HG02610 (cell line): ENCODE measurements at regions not wholly inside any gene's neighbourhood (a gene's known extent, or its start where the extent isn't known, plus 50 kb on each side); places are given as distances from the start of the nearest gene placed in this dataset.
"Not testable (repeated sequence)": the region's sequence is repeated elsewhere in the genome, so short reads cannot be mapped to it uniquely, and the experiment has no call there.

Experiments
- ATAC-seq: cut with Tn5 transposase; IDR thresholded peaks from one replicate; pipeline ENCODE4 v1.9.1; 2021; ENCODE audit warnings: mild to moderate bottlenecking, moderate library complexity; ENCODE audit not compliant: unreplicated experiment

DNA sequence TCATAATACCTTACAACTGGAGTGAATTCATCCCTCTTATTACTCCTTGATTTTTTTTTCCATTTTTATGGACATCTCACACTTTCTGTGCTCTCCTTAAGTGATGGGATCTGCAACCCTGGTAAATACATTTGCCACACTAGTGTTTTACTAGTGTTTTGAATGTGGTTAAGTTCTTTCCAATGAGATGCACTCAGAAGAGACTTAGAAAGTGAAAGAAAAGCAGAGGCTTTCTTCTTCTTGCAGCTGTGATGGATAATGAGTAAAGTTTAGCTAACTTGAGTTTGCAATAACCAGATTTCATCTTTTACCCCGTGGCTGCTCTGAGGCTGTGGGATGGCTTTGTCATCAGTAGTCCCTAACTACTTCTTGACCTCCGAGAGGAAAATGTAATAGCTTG, 1248.4 kb downstream of the NSUN3 start:
- ATAC-seq: peak; percentile 45

DNA sequence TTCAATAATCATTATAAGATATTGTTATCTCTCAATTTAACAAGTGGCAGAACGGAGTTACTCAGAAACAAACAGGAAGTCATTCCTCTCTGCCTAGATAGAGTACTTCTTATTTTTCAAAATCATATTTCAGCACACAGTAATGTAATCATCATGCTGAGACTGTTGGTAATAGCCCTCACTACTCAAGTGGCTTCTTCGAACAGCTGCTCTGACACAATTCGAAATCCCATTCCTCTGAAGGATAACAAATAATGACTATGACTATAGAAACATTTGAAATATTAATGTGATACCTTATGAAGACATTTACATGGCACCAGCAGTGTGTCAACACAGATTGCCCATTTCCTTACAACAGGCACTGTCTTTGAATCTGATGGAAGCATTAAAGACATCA, 1249.8 kb downstream of the NSUN3 start:
- no peak for ATAC-seq

- ATAC-seq: no peak
These were observed 1257.1 kb downstream of the NSUN3 start for GRCh38 chr3:95319921-95320494.

GRCh38 chr3:95327478-95327877, 1264.6 kb downstream of the NSUN3 start:
- no peak for ATAC-seq

- ATAC-seq: no peak
These were observed 1271.0 kb downstream of the NSUN3 start for GRCh38 chr3:95333826-95334225.

- no peak for ATAC-seq
These were observed 1271.6 kb downstream of the NSUN3 start for GRCh38 chr3:95334461-95334860.

- ATAC-seq: no peak
These were observed 1272.7 kb downstream of the NSUN3 start for GRCh38 chr3:95335517-95335916.

- ATAC-seq: no peak
These were observed 1275.6 kb downstream of the NSUN3 start for GRCh38 chr3:95338446-95338845.

DNA sequence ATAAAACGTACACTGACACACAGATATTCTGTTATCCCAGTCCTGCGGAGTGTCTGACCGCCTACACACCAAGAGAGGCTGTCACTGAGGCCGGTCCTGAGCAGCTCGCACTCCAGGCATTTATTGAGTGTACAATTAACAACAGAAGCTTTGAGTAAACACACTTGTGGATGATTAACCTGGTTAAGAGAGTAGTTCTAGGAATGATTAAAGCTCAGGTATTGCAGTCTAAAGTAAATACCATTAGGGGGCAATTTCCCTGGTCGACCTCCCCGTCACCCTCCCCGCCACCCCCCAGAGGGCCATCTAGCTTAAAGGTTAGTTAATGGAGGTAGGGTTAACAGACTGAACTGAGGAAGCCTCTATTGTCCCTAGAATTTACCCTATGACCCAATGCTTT, 1278.5 kb downstream of the NSUN3 start:
- no peak for ATAC-seq

DNA sequence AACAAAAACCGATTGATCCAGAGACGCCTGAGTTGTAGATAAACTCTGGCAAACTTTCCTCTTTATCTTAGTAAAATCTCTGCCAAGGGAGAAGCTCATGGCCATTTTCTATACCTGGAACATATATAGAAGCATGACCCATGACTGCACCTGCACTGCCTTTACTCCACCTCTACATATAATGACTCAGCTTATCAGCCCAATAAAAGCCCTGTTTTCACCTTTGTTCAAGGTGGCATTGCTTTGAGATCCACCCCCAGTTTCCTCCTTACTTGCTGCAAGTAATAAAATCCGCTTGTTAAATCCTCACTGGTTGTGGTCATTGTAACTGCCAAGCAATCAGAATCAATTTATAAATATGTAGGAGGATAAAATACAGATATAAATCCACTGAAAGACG, 1280.4 kb downstream of the NSUN3 start:
- no peak for ATAC-seq

DNA sequence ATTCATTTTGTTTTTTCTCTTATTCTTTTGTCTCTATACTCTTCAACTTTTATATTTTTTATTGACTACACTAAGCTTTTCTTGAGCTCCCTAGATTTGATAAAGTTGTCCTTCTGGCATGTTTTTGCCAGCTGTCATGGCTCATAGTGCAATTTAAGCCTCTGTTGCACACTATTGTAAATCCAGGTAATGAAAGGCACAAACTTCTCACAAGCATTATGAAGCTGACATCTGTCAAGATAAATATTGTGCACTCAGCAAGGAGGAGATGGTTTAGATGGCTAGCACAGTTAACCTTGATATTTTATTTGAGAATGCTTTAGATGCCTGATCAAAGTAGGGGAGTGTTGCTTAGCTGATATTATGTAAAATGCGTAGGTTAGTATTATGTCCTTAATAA, 1280.9 kb downstream of the NSUN3 start:
- no peak for ATAC-seq

DNA sequence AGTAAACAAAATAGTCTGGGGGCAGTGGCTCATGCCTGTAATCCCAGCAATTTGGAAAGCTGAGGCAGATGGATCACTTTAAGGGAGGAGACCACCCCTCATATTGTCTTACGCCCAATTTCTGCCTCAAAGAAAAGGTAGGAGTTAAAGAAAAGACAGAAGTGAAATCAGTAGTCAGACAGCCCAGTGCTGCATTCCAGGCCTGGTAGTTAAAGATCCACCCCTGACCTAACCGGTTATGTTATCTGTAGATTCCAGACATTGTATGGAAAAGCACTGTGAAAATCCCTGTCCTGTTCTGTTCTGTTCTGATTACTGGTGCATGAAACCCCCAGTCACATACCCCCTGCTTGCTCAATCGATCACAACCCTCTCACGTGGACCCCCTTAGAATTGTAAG, 1285.1 kb downstream of the NSUN3 start:
- ATAC-seq: not testable (repeated sequence)

GRCh38 chr3:95348879-95349278, 1286.0 kb downstream of the NSUN3 start:
- no peak for ATAC-seq

DNA sequence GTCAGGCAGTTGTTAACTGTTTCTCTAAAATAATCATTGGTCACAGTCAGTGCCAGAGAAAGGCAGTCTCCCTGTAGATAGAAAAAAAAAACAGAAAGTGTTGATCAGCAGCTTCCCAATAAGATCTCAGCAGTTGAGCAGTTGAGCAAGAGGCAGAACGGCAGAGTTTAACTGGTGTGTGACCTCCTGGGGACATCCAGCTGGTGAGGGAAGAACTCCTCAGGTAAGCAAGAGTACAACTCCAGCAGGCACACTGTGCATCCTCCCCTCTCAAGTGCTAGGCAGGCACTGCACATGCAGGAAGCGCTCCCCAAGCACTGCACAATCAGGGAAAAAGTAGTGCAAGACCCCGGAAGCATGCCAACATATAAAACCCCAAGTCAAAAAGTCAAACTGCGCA, 1287.2 kb downstream of the NSUN3 start:
- no peak for ATAC-seq

GRCh38 chr3:95351158-95351557, 1288.3 kb downstream of the NSUN3 start:
- no peak for ATAC-seq

GRCh38 chr3:95352471-95352870, 1289.6 kb downstream of the NSUN3 start:
- ATAC-seq: no peak

GRCh38 chr3:95354489-95354888, 1291.6 kb downstream of the NSUN3 start:
- no peak for ATAC-seq

- ATAC-seq: peak; percentile 49
These were observed 1294.1 kb downstream of the NSUN3 start for GRCh38 chr3:95356764-95357501.

GRCh38 chr3:95387242-95388021, 1324.6 kb downstream of the NSUN3 start:
- no peak for ATAC-seq

DNA sequence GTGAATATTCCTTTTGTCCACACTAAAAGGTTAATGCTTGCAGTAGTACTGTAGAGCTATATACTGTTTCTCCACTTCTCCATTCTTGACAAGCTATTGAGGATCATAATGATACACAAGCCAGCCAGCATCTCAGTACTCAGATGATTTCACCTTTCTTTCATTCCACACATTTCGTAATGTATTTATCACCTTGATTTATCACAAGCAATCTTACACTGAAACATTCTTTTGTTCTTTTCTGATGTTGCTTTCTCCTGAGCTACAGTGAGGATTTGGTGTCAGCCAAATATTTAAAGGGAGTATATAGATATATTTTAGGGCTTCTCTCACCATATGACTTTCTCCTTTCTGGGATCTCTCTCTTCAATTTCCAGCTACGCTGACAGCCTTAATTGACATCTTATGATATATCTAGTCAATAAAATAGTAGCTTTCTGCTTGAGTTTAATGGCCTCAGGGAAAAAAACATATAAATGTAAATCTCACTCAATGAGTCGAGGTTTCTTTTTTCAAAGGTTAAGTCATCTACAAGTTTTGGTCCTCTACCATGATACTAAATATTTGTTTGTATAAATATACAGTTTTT, 1327.0 kb downstream of the NSUN3 start:
- no peak for ATAC-seq

GRCh38 chr3:95394286-95394685, 1331.4 kb downstream of the NSUN3 start:
- ATAC-seq: no peak

DNA sequence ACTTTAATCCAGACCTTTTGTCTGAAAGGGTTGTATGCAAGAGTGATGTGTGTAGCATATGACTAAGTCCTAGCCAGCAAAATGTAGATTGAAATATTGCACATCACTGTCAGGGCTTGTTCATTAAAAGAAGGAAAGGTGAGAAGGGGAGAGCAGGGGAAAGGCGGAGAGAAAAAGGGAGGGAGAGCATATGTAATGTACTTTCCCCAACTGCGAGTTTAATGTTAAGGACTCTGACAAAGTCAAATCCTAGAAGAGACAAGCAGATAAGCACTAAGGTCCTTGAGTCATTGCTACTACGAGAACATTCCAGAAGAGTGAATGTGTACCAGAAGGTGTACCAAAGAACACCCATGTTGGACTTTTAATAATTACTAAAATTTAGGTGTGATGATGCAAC, 1336.7 kb downstream of the NSUN3 start:
- no peak for ATAC-seq
